NCI-H2107 treated with DMSO at 0.1 percent for 48 hours (cell line): ENCODE measurements at regions not wholly inside any gene's neighbourhood (a gene's known extent, or its start where the extent isn't known, plus 50 kb on each side); places are given as distances from the start of the nearest gene placed in this dataset.
"Not testable (repeated sequence)": the region's sequence is repeated elsewhere in the genome, so short reads cannot be mapped to it uniquely, and the experiment has no call there.

Experiments used
- DNase-seq: peaks from one replicate; lab custom pipeline; 2025; ENCODE audit not compliant: unreplicated experiment; lab: John Stamatoyannopoulos, UW

- no peak for DNase-seq
Measured at GRCh38 chr1:233788687-233789086, 115.8 kb upstream of the SLC35F3 start.

- no peak for DNase-seq
Measured at GRCh38 chr1:233790121-233790520, 114.4 kb upstream of the SLC35F3 start.

GRCh38 chr1:233790662-233791371, 113.7 kb upstream of the SLC35F3 start:
- DNase-seq: peak; percentile 76

GRCh38 chr1:233791372-233791703, 113.1 kb upstream of the SLC35F3 start:
- no peak for DNase-seq

- DNase-seq: no peak
Measured at GRCh38 chr1:233791721-233792120, 112.8 kb upstream of the SLC35F3 start.

GRCh38 chr1:233794863-233795262, 109.6 kb upstream of the SLC35F3 start:
- DNase-seq: no peak

- DNase-seq: no peak
Measured at GRCh38 chr1:233796146-233796783, 108.2 kb upstream of the SLC35F3 start.

GRCh38 chr1:233802611-233803010, 101.9 kb upstream of the SLC35F3 start:
- no peak for DNase-seq

- no peak for DNase-seq
Measured at GRCh38 chr1:233805786-233806185, 98.7 kb upstream of the SLC35F3 start.

GRCh38 chr1:233815357-233815756, 89.1 kb upstream of the SLC35F3 start:
- no peak for DNase-seq

- no peak for DNase-seq
Measured at GRCh38 chr1:233815865-233816264, 88.6 kb upstream of the SLC35F3 start.

- DNase-seq: no peak
Measured at GRCh38 chr1:233816348-233816747, 88.1 kb upstream of the SLC35F3 start.

- DNase-seq: no peak
Measured at GRCh38 chr1:233819042-233819441, 85.4 kb upstream of the SLC35F3 start.

- DNase-seq: not testable (repeated sequence)
Measured at GRCh38 chr1:233824179-233824578, 80.3 kb upstream of the SLC35F3 start.

GRCh38 chr1:233827937-233828336, 76.5 kb upstream of the SLC35F3 start:
- DNase-seq: not testable (repeated sequence)

GRCh38 chr1:233828480-233828879, 76.0 kb upstream of the SLC35F3 start:
- DNase-seq: no peak

- no peak for DNase-seq
Measured at GRCh38 chr1:233834609-233835008, 69.9 kb upstream of the SLC35F3 start.

- not testable (repeated sequence) for DNase-seq
Measured at GRCh38 chr1:233838207-233838606, 66.3 kb upstream of the SLC35F3 start.

- no peak for DNase-seq
Measured at GRCh38 chr1:233843525-233844204, 60.8 kb upstream of the SLC35F3 start.

GRCh38 chr1:233844275-233844674, 60.2 kb upstream of the SLC35F3 start:
- DNase-seq: no peak

GRCh38 chr1:233844692-233845091, 59.8 kb upstream of the SLC35F3 start:
- no peak for DNase-seq
